Neural cell (in vitro differentiated cells): ENCODE measurements at regions not wholly inside any gene's neighbourhood (a gene's known extent, or its start where the extent isn't known, plus 50 kb on each side); places are given as distances from the start of the nearest gene placed in this dataset.

Source experiments
- H2AFZ ChIP-seq: fragments of 200-600, 300-800 bp; sonication (generic), shearing (Covaris generic); 2 replicates; pipeline ENCODE4 v1.6.0; 2014; ENCODE audit warnings: low read depth, mild to moderate bottlenecking, antibody characterized with exemption, low read length, moderate library complexity
- H3F3A ChIP-seq: fragments of 200-600 bp; shearing (Covaris generic); 2 replicates; pipeline ENCODE4 v1.6.1; 2016; ENCODE audit warnings: mild to moderate bottlenecking, moderate library complexity, mixed read lengths, antibody characterized with exemption, low read length; ENCODE audit not compliant: insufficient read depth, poor library complexity, severe bottlenecking
- H3K27ac ChIP-seq: fragments of 200-600, 300-800 bp; sonication (generic), shearing (Covaris generic); 2 replicates; pipeline ENCODE4 v1.5.1; 2014; ENCODE audit warnings: mild to moderate bottlenecking, low read length, moderate library complexity
- H3K27me3 ChIP-seq: fragments of 300-800, 200-600 bp; sonication (generic), shearing (Covaris generic); 2 replicates; pipeline ENCODE4 v1.6.0; 2014; ENCODE audit warnings: mild to moderate bottlenecking, low read depth, low read length, moderate library complexity; ENCODE audit not compliant: insufficient read depth
- H3K36me3 ChIP-seq: fragments of 300-800, 200-600 bp; sonication (generic), shearing (Covaris generic); 2 replicates; pipeline ENCODE4 v1.5.1; 2014; ENCODE audit warnings: mild to moderate bottlenecking, antibody characterized with exemption, low read length, moderate library complexity; ENCODE audit not compliant: insufficient read depth
- H3K4me2 ChIP-seq: fragments of 300-800, 200-600 bp; sonication (generic), shearing (Covaris generic); 2 replicates; pipeline ENCODE4 v1.6.0; 2014; ENCODE audit warnings: mild to moderate bottlenecking, low read length
- H3K4me3 ChIP-seq: fragments of 300-800, 200-600 bp; sonication (generic), shearing (Covaris generic); 2 replicates; pipeline ENCODE4 v1.5.1; 2014; ENCODE audit warnings: mild to moderate bottlenecking, low read length, moderate library complexity
- H3K79me2 ChIP-seq: fragments of 200-600 bp; shearing (Covaris generic); replicated peaks from 2 replicates; pipeline ENCODE4 v1.6.0; 2014; ENCODE audit warnings: mild to moderate bottlenecking, low read length, moderate library complexity; ENCODE audit not compliant: insufficient read depth
- H3K9ac ChIP-seq: fragments of 300-800, 200-600 bp; sonication (generic), shearing (Covaris generic); 2 replicates; pipeline ENCODE4 v1.6.1; 2016; ENCODE audit warnings: mild to moderate bottlenecking, low read length, mixed read lengths
- H3K9me2 ChIP-seq: fragments of 200-600 bp; shearing (Covaris generic); 2 replicates; pipeline ENCODE4 v1.6.1; 2016; ENCODE audit warnings: mild to moderate bottlenecking, low read length, mixed read lengths; ENCODE audit not compliant: insufficient read depth
- H3K9me3 ChIP-seq: fragments of 200-600, 300-800 bp; sonication (generic), shearing (Covaris generic); 2 replicates; pipeline ENCODE4 v1.6.1; 2016; ENCODE audit warnings: mild to moderate bottlenecking, mixed run types, low read length, moderate library complexity, mixed read lengths
- H4K20me1 ChIP-seq: fragments of 200-600 bp; shearing (Covaris generic); 2 replicates; pipeline ENCODE4 v1.6.1; 2016; ENCODE audit warnings: mild to moderate bottlenecking, mixed run types; ENCODE audit not compliant: insufficient read depth
- EP300 ChIP-seq: fragments of 450-650 bp; conservative IDR thresholded peaks from 2 replicates; pipeline ENCODE4 v1.6.1; 2014; ENCODE audit warnings: antibody characterized with exemption, mild to moderate bottlenecking, moderate library complexity; ENCODE audit not compliant: poor library complexity, severe bottlenecking
- EZH2 ChIP-seq: fragments of 200-600, 300-800 bp; shearing (Covaris generic), sonication (generic); IDR thresholded peaks from 2 replicates; pipeline ENCODE4 v1.6.1; 2014; ENCODE audit warnings: antibody characterized with exemption, low read length, borderline replicate concordance, mild to moderate bottlenecking; ENCODE audit not compliant: insufficient read depth, poor library complexity, severe bottlenecking
- MXI1 ChIP-seq: fragments of 450-650 bp; conservative IDR thresholded peaks from 2 replicates; pipeline ENCODE4 v1.6.1; 2014; ENCODE audit warnings: antibody characterized with exemption, mild to moderate bottlenecking; ENCODE audit not compliant: poor library complexity, severe bottlenecking
- POLR2AphosphoS5 ChIP-seq: IDR thresholded peaks from 2 replicates; pipeline ENCODE4 v1.6.1; 2012
- RAD21 ChIP-seq: fragments of 450-650 bp; conservative IDR thresholded peaks from 2 replicates; pipeline ENCODE4 v1.6.1; 2014; ENCODE audit warnings: antibody characterized with exemption, mild to moderate bottlenecking, moderate library complexity
- SMC3 ChIP-seq: fragments of 450-650 bp; conservative IDR thresholded peaks from 2 replicates; pipeline ENCODE4 v1.6.1; 2014; ENCODE audit warnings: antibody characterized with exemption, mild to moderate bottlenecking, moderate library complexity; ENCODE audit not compliant: poor library complexity
- TAF1 ChIP-seq: IDR thresholded peaks from 2 replicates; pipeline ENCODE4 v1.6.1; 2012; ENCODE audit warnings: low read depth
- TF ChIP-seq, protein P1 (sequence below): IDR thresholded peaks from 2 replicates; pipeline ENCODE4 v1.6.1; 2012; ENCODE audit warnings: borderline replicate concordance
- TF ChIP-seq, protein P2 (sequence below): fragments of 450-650 bp; IDR thresholded peaks from 2 replicates; pipeline ENCODE4 v1.5.1; 2014; ENCODE audit warnings: antibody characterized with exemption, mild to moderate bottlenecking, moderate library complexity; ENCODE audit not compliant: poor library complexity, severe bottlenecking

DNA sequence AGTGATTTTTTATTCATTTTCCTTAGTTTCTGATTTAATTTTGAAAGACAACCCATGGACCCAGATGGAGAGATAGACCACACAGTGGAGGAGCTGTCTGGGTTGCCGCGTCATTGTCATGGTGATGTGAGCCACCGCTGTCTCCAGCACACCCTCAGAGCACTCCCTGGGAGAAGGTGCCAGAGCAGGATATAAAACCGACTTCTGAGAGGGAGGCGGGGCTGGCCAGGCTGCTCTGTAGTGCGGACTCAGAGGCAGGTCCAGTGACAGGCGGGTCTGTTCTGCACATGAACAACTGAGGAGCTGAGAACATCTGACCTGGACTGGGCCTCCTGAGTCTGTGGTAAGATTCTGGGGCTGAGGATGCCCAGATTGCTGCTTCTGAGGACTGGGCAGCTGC lies 216.3 kb upstream of the NLRP1 start:
- no peak overlapping the region for H2AFZ ChIP-seq
- H3K79me2 ChIP-seq, result no peaks in the 10 kb centered on the region
- H3K9ac ChIP-seq, result no peak overlapping the region
- H3K4me3 ChIP-seq, result no peak overlapping the region
- no peaks in the 10 kb centered on the region for H3F3A ChIP-seq
- H3K27ac ChIP-seq, result no peak overlapping the region
- H3K9me3 ChIP-seq, result no peaks in the 10 kb centered on the region
- TF ChIP-seq EZH2 (no peak), SMC3 (no peak), MXI1 (no peak), TAF1 (no peak), EP300 (no peak), RAD21 (no peak), POLR2AphosphoS5 (no peak)
- TF ChIP-seq, protein P1, sequence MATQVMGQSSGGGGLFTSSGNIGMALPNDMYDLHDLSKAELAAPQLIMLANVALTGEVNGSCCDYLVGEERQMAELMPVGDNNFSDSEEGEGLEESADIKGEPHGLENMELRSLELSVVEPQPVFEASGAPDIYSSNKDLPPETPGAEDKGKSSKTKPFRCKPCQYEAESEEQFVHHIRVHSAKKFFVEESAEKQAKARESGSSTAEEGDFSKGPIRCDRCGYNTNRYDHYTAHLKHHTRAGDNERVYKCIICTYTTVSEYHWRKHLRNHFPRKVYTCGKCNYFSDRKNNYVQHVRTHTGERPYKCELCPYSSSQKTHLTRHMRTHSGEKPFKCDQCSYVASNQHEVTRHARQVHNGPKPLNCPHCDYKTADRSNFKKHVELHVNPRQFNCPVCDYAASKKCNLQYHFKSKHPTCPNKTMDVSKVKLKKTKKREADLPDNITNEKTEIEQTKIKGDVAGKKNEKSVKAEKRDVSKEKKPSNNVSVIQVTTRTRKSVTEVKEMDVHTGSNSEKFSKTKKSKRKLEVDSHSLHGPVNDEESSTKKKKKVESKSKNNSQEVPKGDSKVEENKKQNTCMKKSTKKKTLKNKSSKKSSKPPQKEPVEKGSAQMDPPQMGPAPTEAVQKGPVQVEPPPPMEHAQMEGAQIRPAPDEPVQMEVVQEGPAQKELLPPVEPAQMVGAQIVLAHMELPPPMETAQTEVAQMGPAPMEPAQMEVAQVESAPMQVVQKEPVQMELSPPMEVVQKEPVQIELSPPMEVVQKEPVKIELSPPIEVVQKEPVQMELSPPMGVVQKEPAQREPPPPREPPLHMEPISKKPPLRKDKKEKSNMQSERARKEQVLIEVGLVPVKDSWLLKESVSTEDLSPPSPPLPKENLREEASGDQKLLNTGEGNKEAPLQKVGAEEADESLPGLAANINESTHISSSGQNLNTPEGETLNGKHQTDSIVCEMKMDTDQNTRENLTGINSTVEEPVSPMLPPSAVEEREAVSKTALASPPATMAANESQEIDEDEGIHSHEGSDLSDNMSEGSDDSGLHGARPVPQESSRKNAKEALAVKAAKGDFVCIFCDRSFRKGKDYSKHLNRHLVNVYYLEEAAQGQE, result no peak
- TF ChIP-seq, protein P2, sequence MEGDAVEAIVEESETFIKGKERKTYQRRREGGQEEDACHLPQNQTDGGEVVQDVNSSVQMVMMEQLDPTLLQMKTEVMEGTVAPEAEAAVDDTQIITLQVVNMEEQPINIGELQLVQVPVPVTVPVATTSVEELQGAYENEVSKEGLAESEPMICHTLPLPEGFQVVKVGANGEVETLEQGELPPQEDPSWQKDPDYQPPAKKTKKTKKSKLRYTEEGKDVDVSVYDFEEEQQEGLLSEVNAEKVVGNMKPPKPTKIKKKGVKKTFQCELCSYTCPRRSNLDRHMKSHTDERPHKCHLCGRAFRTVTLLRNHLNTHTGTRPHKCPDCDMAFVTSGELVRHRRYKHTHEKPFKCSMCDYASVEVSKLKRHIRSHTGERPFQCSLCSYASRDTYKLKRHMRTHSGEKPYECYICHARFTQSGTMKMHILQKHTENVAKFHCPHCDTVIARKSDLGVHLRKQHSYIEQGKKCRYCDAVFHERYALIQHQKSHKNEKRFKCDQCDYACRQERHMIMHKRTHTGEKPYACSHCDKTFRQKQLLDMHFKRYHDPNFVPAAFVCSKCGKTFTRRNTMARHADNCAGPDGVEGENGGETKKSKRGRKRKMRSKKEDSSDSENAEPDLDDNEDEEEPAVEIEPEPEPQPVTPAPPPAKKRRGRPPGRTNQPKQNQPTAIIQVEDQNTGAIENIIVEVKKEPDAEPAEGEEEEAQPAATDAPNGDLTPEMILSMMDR, result no peak
- H3K27me3 ChIP-seq, result no peaks in the 10 kb centered on the region
- H3K9me2 ChIP-seq, result no peaks in the 10 kb centered on the region
- H3K4me2 ChIP-seq, result no peak overlapping the region
- H4K20me1 ChIP-seq, result no peaks in the 10 kb centered on the region
- no peaks in the 10 kb centered on the region for H3K36me3 ChIP-seq

DNA sequence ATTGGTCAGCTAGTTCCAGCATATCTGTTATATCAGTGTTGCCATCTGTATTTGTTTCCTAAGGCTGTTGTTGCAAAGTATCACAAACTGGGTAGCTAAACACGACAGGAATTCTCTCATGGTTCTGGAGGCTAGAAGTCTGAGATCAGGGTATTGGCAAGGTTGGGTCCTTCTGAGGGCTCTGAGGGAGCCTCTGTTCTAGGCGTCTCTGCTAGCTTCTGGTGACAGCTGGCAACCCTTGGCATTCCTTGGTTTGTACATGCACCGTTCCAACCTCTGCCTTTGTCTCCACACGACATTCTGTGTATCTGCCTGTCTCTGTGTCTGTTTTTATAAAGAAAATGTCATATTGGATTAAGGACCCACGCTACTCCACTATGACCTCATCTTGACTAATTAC lies 219.9 kb upstream of the NLRP1 start:
- Histone ChIP-seq H3K27me3 (no peaks in the 10 kb centered on the region), H3K79me2 (no peaks in the 10 kb centered on the region), H3K9me3 (no peaks in the 10 kb centered on the region), H2AFZ (no peak overlapping the region), H3K9me2 (no peaks in the 10 kb centered on the region), H3K4me3 (no peak overlapping the region), H3F3A (no peaks in the 10 kb centered on the region), H3K9ac (no peak overlapping the region), H3K27ac (no peak overlapping the region), H4K20me1 (no peaks in the 10 kb centered on the region), H3K4me2 (no peak overlapping the region), H3K36me3 (no peaks in the 10 kb centered on the region)
- TF ChIP-seq MXI1, result no peak
- TF ChIP-seq, protein P1, result no peak
- TF ChIP-seq EZH2, result no peak
- TF ChIP-seq RAD21, result no peak
- TF ChIP-seq, protein P2, result no peak
- no peak for TF ChIP-seq TAF1
- TF ChIP-seq SMC3, result no peak
- no peak for TF ChIP-seq POLR2AphosphoS5
- TF ChIP-seq EP300, result no peak
